Erythroblast (primary cell): ENCODE measurements at regions not wholly inside any gene's neighbourhood (a gene's known extent, or its start where the extent isn't known, plus 50 kb on each side); places are given as distances from the start of the nearest gene placed in this dataset.

ENCODE experiments used
- GATA1 ChIP-seq: IDR thresholded peaks from 2 replicates; pipeline ENCODE4 v1.6.1; 2011; ENCODE audit warnings: low read depth, mild to moderate bottlenecking, control low read depth, low read length, moderate library complexity
- POLR2A ChIP-seq: IDR thresholded peaks from 2 replicates; pipeline ENCODE4 v1.6.1; 2011; ENCODE audit warnings: mild to moderate bottlenecking, low read length

GRCh38 chr6:25018568-25018954 lies 82.8 kb upstream of the RIPOR2 start:
- TF ChIP-seq POLR2A (no peak), GATA1 (no peak)
